ENCODE measurements at regions not wholly inside any gene's neighbourhood (a gene's known extent, or its start where the extent isn't known, plus 50 kb on each side); places are given as distances from the start of the nearest gene placed in this dataset.
"Not testable (repeated sequence)": the region's sequence is repeated elsewhere in the genome, so short reads cannot be mapped to it uniquely, and the experiment has no call there.

DNA sequence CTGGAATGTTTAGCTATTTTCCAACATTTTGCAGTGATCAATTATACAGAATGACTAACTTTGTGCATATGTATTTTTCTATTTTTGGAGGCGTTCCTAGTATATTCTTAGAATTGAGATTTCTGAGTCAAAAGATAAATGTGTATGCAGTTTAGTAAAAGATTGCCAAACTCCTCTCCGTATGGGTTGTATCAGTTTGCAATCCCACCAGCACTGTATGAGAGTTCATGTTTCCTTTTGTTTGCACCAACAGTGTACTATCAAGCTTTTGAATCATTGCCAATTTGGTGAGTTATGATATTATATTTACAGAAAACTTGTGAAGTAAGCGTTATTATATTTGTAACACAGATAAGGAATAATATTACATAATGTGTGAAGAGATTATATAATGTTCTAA lies 658.7 kb downstream of the JRKL start:
- ChIA-PET POLR2A (no interaction called here), CTCF (no interaction called here)
- DNase-seq (ENCODE audit: low read depth, low spot score), result no peak
- TF ChIP-seq, protein P1, sequence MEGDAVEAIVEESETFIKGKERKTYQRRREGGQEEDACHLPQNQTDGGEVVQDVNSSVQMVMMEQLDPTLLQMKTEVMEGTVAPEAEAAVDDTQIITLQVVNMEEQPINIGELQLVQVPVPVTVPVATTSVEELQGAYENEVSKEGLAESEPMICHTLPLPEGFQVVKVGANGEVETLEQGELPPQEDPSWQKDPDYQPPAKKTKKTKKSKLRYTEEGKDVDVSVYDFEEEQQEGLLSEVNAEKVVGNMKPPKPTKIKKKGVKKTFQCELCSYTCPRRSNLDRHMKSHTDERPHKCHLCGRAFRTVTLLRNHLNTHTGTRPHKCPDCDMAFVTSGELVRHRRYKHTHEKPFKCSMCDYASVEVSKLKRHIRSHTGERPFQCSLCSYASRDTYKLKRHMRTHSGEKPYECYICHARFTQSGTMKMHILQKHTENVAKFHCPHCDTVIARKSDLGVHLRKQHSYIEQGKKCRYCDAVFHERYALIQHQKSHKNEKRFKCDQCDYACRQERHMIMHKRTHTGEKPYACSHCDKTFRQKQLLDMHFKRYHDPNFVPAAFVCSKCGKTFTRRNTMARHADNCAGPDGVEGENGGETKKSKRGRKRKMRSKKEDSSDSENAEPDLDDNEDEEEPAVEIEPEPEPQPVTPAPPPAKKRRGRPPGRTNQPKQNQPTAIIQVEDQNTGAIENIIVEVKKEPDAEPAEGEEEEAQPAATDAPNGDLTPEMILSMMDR (IDR thresholded peaks at IDR 0.05; ENCODE audit: insufficient read depth, low read length, missing control alignments), result no peak
- H3K4me3 ChIP-seq (ENCODE audit: low read depth, low read length), result no peak overlapping the region

DNA sequence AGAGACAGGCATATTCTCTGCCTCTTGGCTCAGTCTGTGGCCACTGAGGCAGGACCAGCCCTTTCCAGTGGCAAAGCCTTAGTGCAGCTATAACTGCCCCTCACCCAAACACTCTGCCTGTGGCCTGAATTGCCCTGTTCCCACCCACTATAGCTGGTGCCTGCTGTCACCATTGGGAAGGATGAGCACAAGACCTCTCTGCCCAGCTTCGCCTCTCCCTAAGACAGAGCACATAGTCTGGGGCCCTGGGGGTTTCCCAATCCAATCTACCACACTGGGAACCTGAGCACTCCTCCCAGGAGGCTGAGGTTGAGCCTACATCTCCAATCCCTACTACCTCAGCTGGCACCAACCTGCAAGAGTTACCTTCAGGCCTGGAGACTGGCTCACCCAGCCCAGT lies 670.4 kb downstream of the JRKL start:
- POLR2A ChIA-PET, result no interaction called here
- no peak for DNase-seq (ENCODE audit: low read depth, low spot score)
- no peak overlapping the region for H3K4me3 ChIP-seq (ENCODE audit: low read depth, low read length)
- TF ChIP-seq, protein P1 (IDR thresholded peaks at IDR 0.05; ENCODE audit: insufficient read depth, low read length, missing control alignments), result no peak
- CTCF ChIA-PET, result no interaction called here

DNA sequence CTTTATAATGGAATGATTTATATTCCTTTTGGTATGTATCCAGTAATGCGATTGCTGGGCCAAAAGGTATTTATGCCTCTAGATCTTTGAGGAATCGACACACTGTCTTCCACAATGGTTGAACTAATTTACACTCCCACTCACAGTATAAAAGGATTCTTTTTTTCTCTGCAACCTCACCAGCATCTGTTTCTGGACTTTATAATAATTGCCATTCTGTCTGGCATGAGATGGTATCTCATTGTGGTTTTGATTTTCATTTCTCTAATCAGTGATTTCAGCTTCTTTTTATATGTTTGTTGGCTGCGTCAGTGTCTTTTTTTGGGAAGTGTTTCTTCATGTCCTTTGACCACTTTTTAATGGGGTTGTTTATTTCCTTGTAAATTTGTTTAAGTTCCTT lies 679.3 kb downstream of the JRKL start:
- POLR2A ChIA-PET, result no interaction called here
- CTCF ChIA-PET, result no interaction called here
- no peak overlapping the region for H3K4me3 ChIP-seq (ENCODE audit: low read depth, low read length)
- TF ChIP-seq, protein P1 (IDR thresholded peaks at IDR 0.05; ENCODE audit: insufficient read depth, low read length, missing control alignments), result no peak
- no peak for DNase-seq (ENCODE audit: low read depth, low spot score)

DNA sequence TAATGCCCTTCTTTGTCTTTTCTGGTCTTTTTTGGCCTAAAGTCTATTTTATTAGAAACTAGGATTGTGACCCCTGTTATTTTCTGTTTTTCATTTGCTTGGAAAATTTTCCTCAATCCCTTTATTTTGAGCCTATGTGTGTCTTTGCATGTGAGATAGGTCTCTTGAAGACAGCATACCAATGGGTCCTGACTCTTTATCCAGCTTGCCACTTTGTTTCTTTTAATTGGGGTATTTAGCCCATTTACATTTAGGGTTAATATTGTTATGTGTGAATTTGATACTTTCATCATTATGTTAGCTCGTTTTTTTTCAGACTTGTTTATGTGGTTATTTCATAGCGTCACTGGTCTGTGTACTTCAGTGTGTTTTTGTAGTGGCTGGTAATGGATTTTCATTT lies 682.6 kb downstream of the JRKL start:
- CTCF ChIA-PET, result no interaction called here
- TF ChIP-seq, protein P1 (IDR thresholded peaks at IDR 0.05; ENCODE audit: insufficient read depth, low read length, missing control alignments), result no peak
- no peak overlapping the region for H3K4me3 ChIP-seq (ENCODE audit: low read depth, low read length)
- DNase-seq (ENCODE audit: low read depth, low spot score), result no peak
- POLR2A ChIA-PET, result no interaction called here

DNA sequence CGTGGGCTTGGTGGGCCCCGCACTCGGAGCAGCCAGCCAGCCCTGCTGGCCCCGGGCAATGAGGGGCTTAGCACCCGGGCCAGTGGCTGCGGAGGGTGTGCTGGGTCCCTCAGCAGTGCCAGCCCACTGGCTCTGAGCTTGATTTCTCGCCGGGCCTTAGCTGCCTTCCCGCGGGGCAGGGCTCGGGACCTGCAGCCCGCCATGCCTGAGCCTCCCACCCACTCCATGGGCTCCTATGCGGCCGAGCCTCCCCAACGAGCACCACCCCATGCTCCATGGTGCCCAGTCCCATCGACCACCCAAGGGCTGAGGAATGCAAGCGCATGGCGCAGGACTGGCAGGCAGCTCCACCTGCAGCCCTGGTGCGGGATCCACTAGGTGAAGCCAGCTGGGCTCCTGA lies 686.9 kb downstream of the JRKL start:
- CTCF ChIA-PET; H3K4me3 ChIP-seq (ENCODE audit: low read depth, low read length); POLR2A ChIA-PET; DNase-seq (ENCODE audit: low read depth, low spot score): not testable (repeated sequence)

DNA sequence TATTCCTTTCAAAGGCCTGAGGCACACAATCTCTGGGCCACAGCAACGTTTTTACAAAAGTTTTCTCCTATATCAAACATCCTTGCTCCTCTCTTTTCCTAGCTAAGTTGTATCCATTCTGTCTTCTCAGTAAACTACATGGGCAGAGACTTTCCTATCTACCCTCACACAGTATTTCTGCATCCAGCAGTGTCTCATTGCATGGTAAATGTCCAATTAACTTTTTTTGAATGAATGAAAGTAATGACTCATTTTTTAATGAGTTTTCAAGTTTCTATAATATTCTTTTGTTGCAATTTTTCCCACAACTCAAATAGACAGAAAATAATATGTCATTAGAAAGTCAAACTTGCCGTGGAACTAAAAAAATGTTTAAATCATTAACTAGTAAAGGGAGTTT lies 688.6 kb downstream of the JRKL start:
- TF ChIP-seq, protein P1 (IDR thresholded peaks at IDR 0.05; ENCODE audit: insufficient read depth, low read length, missing control alignments), result no peak
- no peak for DNase-seq (ENCODE audit: low read depth, low spot score)
- no peak overlapping the region for H3K4me3 ChIP-seq (ENCODE audit: low read depth, low read length)
- ChIA-PET POLR2A (no interaction called here), CTCF (no interaction called here)

DNA sequence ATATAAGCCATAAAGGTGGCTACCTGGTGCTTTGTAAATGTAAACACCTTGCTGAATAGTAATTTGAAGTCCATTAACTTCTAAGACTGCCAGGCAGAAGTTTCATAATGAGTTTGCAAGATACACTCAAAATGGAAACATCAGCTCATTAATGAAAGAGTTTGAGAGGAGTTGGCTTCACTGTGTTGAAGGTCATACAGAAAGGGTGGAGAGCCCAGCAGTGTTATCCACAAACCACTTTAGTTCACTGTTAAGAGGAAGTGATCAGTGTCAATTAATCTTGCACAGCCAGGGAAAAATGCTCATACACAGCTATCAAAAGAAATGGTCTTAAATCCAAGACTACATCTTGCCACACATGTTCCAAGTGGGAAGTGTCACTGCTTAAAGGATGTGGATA lies 689.4 kb downstream of the JRKL start:
- TF ChIP-seq, protein P1 (IDR thresholded peaks at IDR 0.05; ENCODE audit: insufficient read depth, low read length, missing control alignments), result no peak
- no peak for DNase-seq (ENCODE audit: low read depth, low spot score)
- ChIA-PET POLR2A (no interaction called here), CTCF (no interaction called here)
- H3K4me3 ChIP-seq (ENCODE audit: low read depth, low read length), result no peak overlapping the region
